SK-N-SH (cell line): ENCODE measurements at regions not wholly inside any gene's neighbourhood (a gene's known extent, or its start where the extent isn't known, plus 50 kb on each side); places are given as distances from the start of the nearest gene placed in this dataset.

Source experiments
- CTCF ChIA-PET: fragments of 300-600, 350-600 bp; formaldehyde crosslinking; extraction: SDS; loops from one replicate; lab custom pipeline; 2021; lab: Yijun Ruan, JAX
- POLR2A ChIA-PET: fragments of 350-600 bp; sonication (Branson Sonifier 250); formaldehyde crosslinking; extraction: SDS; loops from one replicate; lab custom pipeline; 2020; ENCODE audit warnings: antibody characterized with exemption, inconsistent platforms; lab: Yijun Ruan, JAX
- DNase-seq: peaks from one replicate; pipeline ENCODE4 v3.0.0; 2012
- H2AFZ ChIP-seq: fragments of 200-600 bp; sonication (generic); 2 replicates; pipeline ENCODE4 v1.8.1; 2016; ENCODE audit warnings: antibody characterized with exemption, mild to moderate bottlenecking, low read depth
- H3F3A ChIP-seq: fragments of 200-600 bp; sonication (generic); replicated peaks from 2 replicates; pipeline ENCODE3; 2016; ENCODE audit warnings: antibody characterized with exemption, mild to moderate bottlenecking; ENCODE audit not compliant: insufficient read depth
- H3K27ac ChIP-seq, 2 experiments: fragments of 200-500 bp in 1 of 2; fragments of 200-600 bp in 1 of 2; sonication (Bioruptor generic) in 1 of 2; sonication (generic), shearing (Covaris generic) in 1 of 2; 2 replicates each; pipeline versions ENCODE4 v1.5.1 to v1.6.1; 2014 to 2016; ENCODE audit warnings: low read depth in 2 of 2, inconsistent platforms in 1 of 2, low read length in 1 of 2, mild to moderate bottlenecking in 1 of 2, mixed read lengths in 1 of 2
- H3K27me3 ChIP-seq: fragments of 200-600 bp; sonication (generic), shearing (Covaris generic); 2 replicates; pipeline ENCODE4 v1.6.1; 2016; ENCODE audit warnings: mixed run types; ENCODE audit not compliant: insufficient read depth
- H3K36me3 ChIP-seq, 2 experiments: fragments of 200-500 bp in 1 of 2; fragments of 200-600 bp in 1 of 2; sonication (Bioruptor generic) in 1 of 2; sonication (generic) in 1 of 2; replicated peaks in 1 of 2; 2 replicates each; pipeline versions ENCODE3 to v1.5.1; 2014 to 2016; ENCODE audit warnings: low read length in 1 of 2, mild to moderate bottlenecking in 1 of 2; ENCODE audit not compliant: insufficient read depth in 2 of 2, control insufficient read depth in 1 of 2
- H3K4me1 ChIP-seq, 2 experiments: fragments of 200-500 bp in 1 of 2; fragments of 200-600 bp in 1 of 2; sonication (Bioruptor generic) in 1 of 2; sonication (generic), shearing (Covaris generic) in 1 of 2; 2 replicates each; pipeline versions ENCODE4 v1.5.1 to v1.6.1; 2014 to 2016; ENCODE audit warnings: low read depth in 1 of 2, low read length in 1 of 2, mixed run types in 1 of 2; ENCODE audit not compliant: insufficient read depth in 2 of 2, control insufficient read depth in 1 of 2
- H3K4me2 ChIP-seq: fragments of 200-600 bp; sonication (generic), shearing (Covaris generic); 2 replicates; pipeline ENCODE4 v1.6.1; 2017; ENCODE audit warnings: mixed run types
- H3K4me3 ChIP-seq, 2 experiments: fragments of 200-500 bp in 1 of 2; fragments of 200-600 bp in 1 of 2; sonication (Bioruptor generic) in 1 of 2; sonication (generic), shearing (Covaris generic) in 1 of 2; 2 replicates each; pipeline versions ENCODE4 v1.5.1 to v1.8.1; 2014 to 2016; ENCODE audit warnings: low read depth in 2 of 2, inconsistent platforms in 1 of 2, low read length in 1 of 2, mild to moderate bottlenecking in 1 of 2, mixed read lengths in 1 of 2, moderate library complexity in 1 of 2
- H3K79me2 ChIP-seq: fragments of 200-600 bp; sonication (generic); 2 replicates; pipeline ENCODE4 v1.8.1; 2017; ENCODE audit warnings: mild to moderate bottlenecking; ENCODE audit not compliant: insufficient read depth
- H3K9ac ChIP-seq: fragments of 200-600 bp; sonication (generic); 2 replicates; pipeline ENCODE4 v1.6.1; 2017; ENCODE audit warnings: mixed run types
- H3K9me2 ChIP-seq: fragments of 200-600 bp; sonication (generic); 2 replicates; pipeline ENCODE4 v1.6.1; 2017; ENCODE audit warnings: mixed run types
- H3K9me3 ChIP-seq: fragments of 200-600 bp; sonication (generic); 2 replicates; pipeline ENCODE4 v1.6.1; 2017; ENCODE audit warnings: mixed run types, mild to moderate bottlenecking, moderate library complexity
- H4K20me1 ChIP-seq: fragments of 200-600 bp; sonication (generic); 2 replicates; pipeline ENCODE4 v1.6.1; 2017; ENCODE audit warnings: mild to moderate bottlenecking, mixed run types; ENCODE audit not compliant: insufficient read depth
- CHD2 ChIP-seq: fragments of 150-350 bp; IDR thresholded peaks from 2 replicates; pipeline ENCODE4 v1.6.1; 2018; ENCODE audit warnings: low read length; ENCODE audit not compliant: partially characterized antibody
- ELF1 ChIP-seq: IDR thresholded peaks from 2 replicates; pipeline ENCODE4 v1.4.0; 2012
- EP300 ChIP-seq, 2 experiments: IDR thresholded peaks; 2 replicates each; pipeline versions ENCODE4 v1.4.0 to v1.6.1; 2012; ENCODE audit warnings: borderline replicate concordance in 1 of 2, low read depth in 1 of 2, low read length in 1 of 2
- EZH2phosphoT487 ChIP-seq: fragments of 200-600 bp; sonication (generic); IDR thresholded peaks from 2 replicates; pipeline ENCODE4 v1.6.1; 2017; ENCODE audit warnings: low read depth, mixed run types, mild to moderate bottlenecking, antibody characterized with exemption, moderate library complexity, borderline replicate concordance
- FOSL2 ChIP-seq: IDR thresholded peaks from 2 replicates; pipeline ENCODE4 v1.4.0; 2012; ENCODE audit warnings: low read depth, mild to moderate bottlenecking, moderate library complexity, borderline replicate concordance
- GABPA ChIP-seq: IDR thresholded peaks from 2 replicates; pipeline ENCODE4 v1.4.0; 2012; ENCODE audit warnings: low read depth, mild to moderate bottlenecking
- GATA2 ChIP-seq: sonication (generic); formaldehyde crosslinking; IDR thresholded peaks from 2 replicates; pipeline ENCODE4 v1.5.0; 2020; ENCODE audit warnings: mild to moderate bottlenecking, missing genetic modification reagents
- JUND ChIP-seq: IDR thresholded peaks from 2 replicates; pipeline ENCODE4 v1.4.0; 2012
- NFIC ChIP-seq: IDR thresholded peaks from 2 replicates; pipeline ENCODE4 v1.4.0; 2012; ENCODE audit warnings: borderline replicate concordance
- RAD21 ChIP-seq: IDR thresholded peaks from 2 replicates; pipeline ENCODE4 v1.6.1; 2012; ENCODE audit warnings: mild to moderate bottlenecking, low read length
- RCOR1 ChIP-seq: fragments of 150-350 bp; IDR thresholded peaks from 2 replicates; pipeline ENCODE4 v1.6.1; 2017; ENCODE audit warnings: antibody characterized with exemption, low read length
- RXRA ChIP-seq: IDR thresholded peaks from 2 replicates; pipeline ENCODE4 v1.4.0; 2012; ENCODE audit warnings: low read depth, mild to moderate bottlenecking, borderline replicate concordance
- TAF1 ChIP-seq: IDR thresholded peaks from 2 replicates; pipeline ENCODE4 v1.6.1; 2012; ENCODE audit warnings: low read depth, mild to moderate bottlenecking, low read length, moderate library complexity, borderline replicate concordance
- TCF12 ChIP-seq: IDR thresholded peaks from 2 replicates; pipeline ENCODE4 v1.4.0; 2012
- TEAD4 ChIP-seq: IDR thresholded peaks from 2 replicates; pipeline ENCODE4 v1.4.0; 2012; ENCODE audit warnings: mild to moderate bottlenecking, borderline replicate concordance; ENCODE audit not compliant: insufficient read depth
- USF1 ChIP-seq: IDR thresholded peaks from 2 replicates; pipeline ENCODE4 v1.4.0; 2012; ENCODE audit warnings: low read depth, borderline replicate concordance
- ZBTB33 ChIP-seq: IDR thresholded peaks from 2 replicates; pipeline ENCODE4 v1.4.0; 2012; ENCODE audit warnings: low read depth, borderline replicate concordance
- WGBS: methylation state at CpG from one replicate; pipeline ENCODE4 v1.1.6; 2017; ENCODE audit warnings: low lambda C conversion rate; 5-methylcytosine and 5-hydroxymethylcytosine counted together

- Histone ChIP-seq H3K9ac (no peak overlapping the region), H3K9me2 (no peaks in the 10 kb centered on the region), H4K20me1 (no peaks in the 10 kb centered on the region)
- peak; percentile 25 for DNase-seq
- TF ChIP-seq FOSL2 = no peak
- TF ChIP-seq RCOR1 = peak; percentile 86
- TF ChIP-seq, all 33 proteins: peak for 1
- 63% methylated on average over 6 of the region's 6 CpGs for WGBS
- H3K9me3 ChIP-seq = no peaks in the 10 kb centered on the region
- no peaks in the 10 kb centered on the region for H3F3A ChIP-seq
- no peak overlapping the region for H3K4me3 ChIP-seq
- no peak overlapping the region for H3K4me2 ChIP-seq
- H3K27ac ChIP-seq = no peak overlapping the region
- H2AFZ ChIP-seq = no peak overlapping the region
- ChIA-PET CTCF (interaction anchor here (0.7 to 1.4 kb wide), 2 partner anchors 9 to 37 kb away, joined by 3 to 4 read pairs; no protein-coding TSS in a partner anchor), POLR2A (no interaction called here)
- H3K4me1 ChIP-seq = no peaks in the 10 kb centered on the region
- H3K36me3 ChIP-seq = no peaks in the 10 kb centered on the region
- no peaks in the 10 kb centered on the region for H3K79me2 ChIP-seq
- H3K27me3 ChIP-seq = no peaks in the 10 kb centered on the region
Observed at GRCh38 chr9:81202292-81202691, 487.1 kb downstream of the TLE1 start.

- ChIA-PET POLR2A (no interaction called here), CTCF (no interaction called here)
- Histone ChIP-seq H3K27me3 (no peaks in the 10 kb centered on the region), H3K4me3 (no peak overlapping the region), H3K36me3 (no peaks in the 10 kb centered on the region), H4K20me1 (no peaks in the 10 kb centered on the region), H3K9me2 (no peaks in the 10 kb centered on the region), H3K27ac (no peak overlapping the region), H3F3A (no peaks in the 10 kb centered on the region), H3K79me2 (no peaks in the 10 kb centered on the region), H2AFZ (no peak overlapping the region), H3K9ac (no peak overlapping the region), H3K4me2 (no peak overlapping the region), H3K4me1 (no peaks in the 10 kb centered on the region), H3K9me3 (no peaks in the 10 kb centered on the region)
- no peak for TF ChIP-seq ELF1
- no peak for TF ChIP-seq GABPA
- no peak for TF ChIP-seq TEAD4
- no peak for TF ChIP-seq GATA2 (CRISPR knock-in tag)
- TF ChIP-seq USF1 = no peak
- TF ChIP-seq ZBTB33 = no peak
- TF ChIP-seq RXRA = no peak
- TF ChIP-seq TCF12 = no peak
- no peak for TF ChIP-seq EP300 (IDR thresholded peaks at IDR 0.05; ENCODE audit: borderline replicate concordance in 1 of 2, low read depth in 1 of 2, low read length in 1 of 2)
- no peak for TF ChIP-seq RAD21
- TF ChIP-seq EZH2phosphoT487 = no peak
- no peak for TF ChIP-seq FOSL2
- no peak for TF ChIP-seq TAF1
- TF ChIP-seq RCOR1 = no peak
- TF ChIP-seq NFIC = no peak
- TF ChIP-seq CHD2 = no peak
- no peak for TF ChIP-seq JUND
- 45% methylated on average over 4 of the region's 4 CpGs for WGBS
- DNase-seq = no peak
Observed at GRCh38 chr9:81195206-81195605, 494.1 kb downstream of the TLE1 start.
